ENCODE measurements at regions not wholly inside any gene's neighbourhood (a gene's known extent, or its start where the extent isn't known, plus 50 kb on each side); places are given as distances from the start of the nearest gene placed in this dataset.
"Not testable (repeated sequence)": the region's sequence is repeated elsewhere in the genome, so short reads cannot be mapped to it uniquely, and the experiment has no call there.

GRCh38 chr7:82701949-82702348 lies 258.4 kb upstream of the CACNA2D1 start:
- no peak for DNase-seq (ENCODE audit: low read depth in 3 of 3)

GRCh38 chr7:82700741-82701140 lies 257.2 kb upstream of the CACNA2D1 start:
- DNase-seq (ENCODE audit: low read depth in 3 of 3): no peak

- no peak for DNase-seq (ENCODE audit: low read depth in 3 of 3)
Observed at GRCh38 chr7:82699773-82700186, 256.2 kb upstream of the CACNA2D1 start.

- no peak for DNase-seq (ENCODE audit: low read depth in 3 of 3)
Observed at GRCh38 chr7:82697897-82698296, 254.3 kb upstream of the CACNA2D1 start.

- DNase-seq (ENCODE audit: low read depth in 3 of 3): no peak
Observed at GRCh38 chr7:82696631-82697030, 253.1 kb upstream of the CACNA2D1 start.

GRCh38 chr7:82694022-82694421 lies 250.4 kb upstream of the CACNA2D1 start:
- DNase-seq (ENCODE audit: low read depth in 3 of 3): no peak

- no peak for DNase-seq (ENCODE audit: low read depth in 3 of 3)
Observed at GRCh38 chr7:82690929-82691328, 247.4 kb upstream of the CACNA2D1 start.

GRCh38 chr7:82685214-82685613 lies 241.6 kb upstream of the CACNA2D1 start:
- no peak for DNase-seq (ENCODE audit: low read depth in 3 of 3)

GRCh38 chr7:82678716-82679115 lies 235.1 kb upstream of the CACNA2D1 start:
- DNase-seq (ENCODE audit: low read depth in 3 of 3): no peak

GRCh38 chr7:82678259-82678658 lies 234.7 kb upstream of the CACNA2D1 start:
- no peak for DNase-seq (ENCODE audit: low read depth in 3 of 3)

GRCh38 chr7:82677493-82677892 lies 233.9 kb upstream of the CACNA2D1 start:
- DNase-seq (ENCODE audit: low read depth in 3 of 3): peak in 2 of 3 donors; percentile 5 to 22

- no peak for DNase-seq (ENCODE audit: low read depth in 3 of 3)
Observed at GRCh38 chr7:82676777-82677463, 233.3 kb upstream of the CACNA2D1 start.

- no peak for DNase-seq (ENCODE audit: low read depth in 3 of 3)
Observed at GRCh38 chr7:82675396-82675795, 231.8 kb upstream of the CACNA2D1 start.

GRCh38 chr7:82674268-82674667 lies 230.7 kb upstream of the CACNA2D1 start:
- DNase-seq (ENCODE audit: low read depth in 3 of 3): no peak

- no peak for DNase-seq (ENCODE audit: low read depth in 3 of 3)
Observed at GRCh38 chr7:82672078-82672477, 228.5 kb upstream of the CACNA2D1 start.

- no peak for DNase-seq (ENCODE audit: low read depth in 3 of 3)
Observed at GRCh38 chr7:82669141-82669540, 225.6 kb upstream of the CACNA2D1 start.

GRCh38 chr7:82668676-82669075 lies 225.1 kb upstream of the CACNA2D1 start:
- DNase-seq (ENCODE audit: low read depth in 3 of 3): no peak

GRCh38 chr7:82665966-82666507 lies 222.5 kb upstream of the CACNA2D1 start:
- DNase-seq (ENCODE audit: low read depth in 3 of 3): no peak

GRCh38 chr7:82655965-82656364 lies 212.4 kb upstream of the CACNA2D1 start:
- no peak for DNase-seq (ENCODE audit: low read depth in 3 of 3)

GRCh38 chr7:82650095-82650494 lies 206.5 kb upstream of the CACNA2D1 start:
- DNase-seq (ENCODE audit: low read depth in 3 of 3): not testable (repeated sequence)

- no peak for DNase-seq (ENCODE audit: low read depth in 3 of 3)
Observed at GRCh38 chr7:82633592-82633991, 190.0 kb upstream of the CACNA2D1 start.

- no peak for DNase-seq (ENCODE audit: low read depth in 3 of 3)
Observed at GRCh38 chr7:82631998-82632397, 188.4 kb upstream of the CACNA2D1 start.

- no peak for DNase-seq (ENCODE audit: low read depth in 3 of 3)
Observed at GRCh38 chr7:82629583-82629982, 186.0 kb upstream of the CACNA2D1 start.

- no peak for DNase-seq (ENCODE audit: low read depth in 3 of 3)
Observed at GRCh38 chr7:82625377-82625776, 181.8 kb upstream of the CACNA2D1 start.
